HG02852 (cell line): ENCODE measurements at regions not wholly inside any gene's neighbourhood (a gene's known extent, or its start where the extent isn't known, plus 50 kb on each side); places are given as distances from the start of the nearest gene placed in this dataset.

Experiments
- ATAC-seq: cut with Tn5 transposase; IDR thresholded peaks from one replicate; pipeline ENCODE4 v1.9.1; 2021; ENCODE audit warnings: mild to moderate bottlenecking, moderate library complexity; ENCODE audit not compliant: unreplicated experiment

DNA sequence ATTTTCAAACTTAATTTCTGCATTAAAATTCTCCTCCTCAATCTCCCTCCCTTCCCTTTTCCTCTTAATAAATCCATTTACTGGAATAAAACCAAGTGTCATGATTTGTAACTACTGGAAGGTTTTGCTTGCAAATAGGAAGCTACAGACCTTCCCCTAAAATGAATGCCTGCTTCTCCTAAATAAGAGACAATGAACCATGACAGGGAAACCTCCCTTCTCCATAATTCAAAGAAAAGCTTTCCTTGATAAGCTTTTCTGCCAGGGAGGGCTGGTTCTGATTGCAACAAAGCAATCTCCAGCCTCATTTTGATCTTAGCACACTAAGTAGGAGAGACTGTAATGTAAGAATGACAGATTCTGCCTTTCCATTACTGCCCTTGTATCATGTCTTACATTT is 111.0 kb upstream of the CDH20 start:
- no peak for ATAC-seq

DNA sequence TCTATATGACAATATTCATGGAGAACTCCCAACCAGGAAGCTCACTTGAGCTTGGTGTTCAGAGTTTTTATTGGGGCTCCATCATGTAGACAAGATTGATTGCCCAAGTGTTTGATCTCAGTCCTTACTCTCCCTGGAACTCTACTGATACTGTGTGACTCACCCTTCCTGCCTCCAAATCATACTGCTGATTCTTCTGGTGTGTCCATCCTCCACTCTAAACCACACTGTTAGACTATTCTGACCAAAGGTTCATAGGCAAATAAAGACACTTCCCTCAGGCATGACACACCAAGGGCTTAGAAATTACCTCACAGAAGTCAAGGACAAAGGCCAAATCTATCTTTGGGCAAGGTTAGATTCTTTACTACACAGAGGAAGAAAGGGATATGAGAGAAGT is 107.9 kb upstream of the CDH20 start:
- ATAC-seq, result no peak

DNA sequence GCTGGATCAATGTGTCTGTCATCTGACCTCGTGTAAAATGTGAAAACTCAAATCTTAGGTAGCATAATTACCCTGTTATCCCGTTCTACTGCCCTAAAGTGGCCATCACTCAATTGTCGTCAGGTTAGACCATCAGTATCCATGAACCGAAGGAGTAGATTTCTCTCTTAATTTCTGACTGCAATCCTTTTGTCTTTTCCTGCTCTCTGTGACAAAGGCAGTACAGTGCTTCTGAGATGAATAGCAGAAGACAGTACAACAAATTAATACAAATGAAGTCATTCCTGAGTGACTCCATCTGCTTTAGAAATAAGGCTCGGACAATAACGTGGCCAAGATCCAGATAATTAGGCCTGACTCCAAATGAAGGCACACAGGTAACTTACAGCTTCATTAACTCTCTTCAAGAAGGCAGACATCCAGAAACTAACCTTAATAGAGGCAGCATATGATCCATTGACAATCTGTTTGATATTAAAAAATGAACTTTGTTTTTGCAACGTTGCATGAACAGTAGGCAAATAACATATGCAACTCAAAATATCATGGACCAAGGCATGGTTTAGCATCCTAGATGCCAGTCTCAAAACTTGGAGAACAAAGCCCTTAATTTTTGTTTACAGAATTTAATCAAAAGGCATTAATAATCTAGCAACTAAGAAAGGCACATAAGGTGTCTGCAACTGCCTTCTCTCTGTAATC is 96.7 kb upstream of the CDH20 start:
- ATAC-seq, result no peak

DNA sequence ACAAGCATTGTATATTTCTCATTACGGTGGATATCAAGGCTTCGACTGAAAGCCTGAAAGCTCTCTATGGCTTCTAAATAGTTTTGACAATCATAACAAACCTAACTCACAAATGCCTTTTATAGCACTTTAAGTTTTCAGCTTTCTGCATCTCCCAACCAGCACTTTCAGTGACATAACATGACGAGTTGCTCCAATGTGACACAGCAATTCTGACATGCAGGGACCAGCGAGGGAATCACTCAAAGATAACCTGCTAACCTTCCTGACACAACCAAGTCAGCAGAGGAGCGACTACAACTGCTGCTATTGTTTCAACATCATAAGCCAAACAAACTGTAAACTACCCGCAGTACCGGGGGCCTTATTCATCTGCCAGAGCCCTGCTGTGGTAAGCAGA is 95.7 kb upstream of the CDH20 start:
- ATAC-seq, result no peak

DNA sequence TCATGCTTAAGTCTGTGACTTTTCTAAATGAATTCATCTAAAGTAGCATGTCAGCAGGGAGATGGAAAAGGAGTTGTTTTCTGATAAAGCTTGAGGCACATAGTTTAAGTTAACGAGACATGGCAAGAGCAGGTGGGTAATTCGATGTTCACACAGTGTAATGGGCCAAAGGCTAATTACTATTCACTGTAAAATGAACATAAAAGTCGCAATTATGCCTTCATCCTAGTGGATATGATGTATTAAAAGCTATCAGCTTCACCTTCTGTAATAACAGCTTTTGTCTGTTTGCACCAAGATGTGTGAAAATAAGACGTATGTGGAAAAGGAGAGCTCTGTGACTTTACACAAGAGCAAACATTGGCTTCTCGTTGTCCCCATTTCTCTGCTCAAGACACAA is 94.2 kb upstream of the CDH20 start:
- no peak for ATAC-seq

DNA sequence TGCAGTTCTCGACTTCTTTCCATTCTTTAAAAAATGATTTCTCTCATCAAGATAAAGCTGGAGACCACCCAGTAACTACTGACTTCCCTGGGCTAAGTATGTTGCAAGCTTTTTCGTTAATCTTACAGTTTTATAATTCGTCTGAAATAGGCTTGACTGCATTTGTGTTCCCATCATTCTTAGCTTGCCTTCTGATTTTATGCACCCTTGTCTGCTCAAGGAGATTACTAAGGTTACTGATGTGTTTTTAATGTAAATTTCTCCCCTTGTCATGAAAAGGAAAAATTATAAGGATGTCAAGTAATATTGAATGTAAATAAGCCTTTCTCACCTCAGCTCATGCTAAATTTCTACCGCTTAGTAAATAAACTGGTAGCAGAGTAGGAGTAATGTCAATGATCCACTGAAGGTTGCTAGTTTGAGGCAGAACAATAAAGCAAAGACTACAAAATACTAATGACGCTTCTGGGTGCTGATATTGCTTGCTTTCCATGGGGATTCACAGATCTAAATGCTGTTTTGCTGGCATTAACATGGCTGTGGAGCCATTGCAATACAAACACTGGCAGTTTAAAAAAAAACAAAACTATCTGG is 91.9 kb upstream of the CDH20 start:
- no peak for ATAC-seq

DNA sequence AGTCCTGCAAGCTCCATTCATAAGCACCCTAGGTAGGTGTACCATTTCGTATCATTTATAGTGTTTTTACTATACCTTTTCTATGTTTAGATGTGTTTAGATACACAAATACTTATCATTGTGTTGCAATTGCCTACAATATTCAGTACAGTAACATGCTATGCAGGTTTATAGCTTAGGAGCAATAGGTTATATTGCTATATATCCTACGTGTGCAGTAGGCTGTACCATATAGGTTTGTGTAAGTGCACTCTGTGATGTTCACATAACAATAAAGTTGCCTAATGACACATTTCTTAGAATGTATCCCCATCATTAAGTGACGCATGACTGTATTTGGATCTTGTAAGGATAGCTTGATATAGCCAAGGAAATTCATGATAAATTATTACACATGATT is 88.6 kb upstream of the CDH20 start:
- no peak for ATAC-seq

DNA sequence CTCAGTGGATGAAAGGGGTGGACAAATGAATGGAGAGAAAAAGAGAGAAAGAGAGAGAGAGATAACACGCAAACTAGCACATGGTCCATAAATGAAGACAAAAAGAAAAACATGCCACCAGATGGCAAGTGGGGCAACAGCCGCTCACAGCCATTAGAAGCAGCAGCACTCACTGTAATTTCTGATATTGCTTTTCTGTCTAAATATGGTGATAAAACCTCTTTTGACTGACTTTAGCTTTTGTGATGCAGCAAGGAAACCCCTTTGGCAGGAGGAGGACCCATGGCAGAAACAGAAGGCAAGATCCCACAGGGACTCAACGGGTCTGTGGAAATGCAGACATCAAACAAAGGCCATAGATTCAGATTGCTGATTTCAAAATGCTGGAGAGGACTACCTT is 88.0 kb upstream of the CDH20 start:
- ATAC-seq, result no peak

DNA sequence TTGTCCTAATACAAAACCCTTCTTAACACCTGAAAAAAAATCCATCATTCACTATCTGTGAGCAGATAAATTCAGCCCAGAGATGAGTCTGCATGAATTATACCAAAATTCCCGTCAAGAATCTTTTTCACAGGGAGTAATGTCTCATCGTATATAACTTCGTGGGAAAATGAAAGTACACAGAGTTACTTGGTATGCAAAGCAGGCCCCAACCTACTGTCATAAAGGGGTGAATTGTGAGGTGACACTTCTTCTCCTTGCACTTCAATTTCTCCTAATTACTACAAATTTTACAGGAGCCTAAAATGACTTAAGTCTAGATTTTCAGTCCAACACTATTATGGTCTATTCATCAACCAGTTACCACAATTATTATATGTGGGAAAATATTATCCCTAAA is 84.6 kb upstream of the CDH20 start:
- no peak for ATAC-seq

DNA sequence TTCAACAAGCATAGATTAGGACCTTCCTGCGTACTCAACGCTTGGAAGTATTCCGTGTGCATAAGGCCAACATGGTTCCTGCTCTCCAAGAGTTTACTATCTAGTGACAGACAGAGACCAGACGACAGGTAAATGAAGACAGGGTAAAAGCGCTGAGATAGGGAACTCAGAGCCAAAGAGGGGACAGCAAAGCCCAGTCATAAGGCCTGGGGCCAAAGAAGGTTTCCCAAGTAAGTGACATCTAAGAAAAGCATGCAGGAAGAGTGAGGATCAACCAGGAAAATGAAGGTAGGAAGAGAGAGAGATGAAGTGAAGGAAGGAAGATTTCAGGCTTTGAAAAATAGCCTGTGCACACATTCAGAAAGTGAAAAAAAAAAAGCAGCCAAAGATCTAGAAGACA is 76.9 kb upstream of the CDH20 start:
- no peak for ATAC-seq

DNA sequence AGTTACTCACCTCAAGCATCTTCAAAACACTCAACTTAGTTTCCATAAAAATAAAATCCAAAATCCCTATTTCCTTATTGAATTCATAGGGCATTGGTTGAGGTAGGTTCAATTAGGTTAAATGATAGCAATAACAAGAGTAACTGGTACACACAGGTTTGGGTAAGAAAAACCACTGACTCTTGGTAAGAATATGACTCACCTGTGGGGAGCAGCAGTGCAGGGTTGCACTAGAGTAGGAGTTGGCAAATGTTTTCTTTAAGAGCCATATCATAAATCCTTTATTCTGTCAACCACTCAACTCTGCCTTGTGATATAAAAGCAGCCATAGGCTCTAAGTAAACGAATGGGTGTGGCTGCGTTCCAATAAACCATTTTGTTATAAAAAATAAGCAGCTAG is 71.4 kb upstream of the CDH20 start:
- no peak for ATAC-seq

DNA sequence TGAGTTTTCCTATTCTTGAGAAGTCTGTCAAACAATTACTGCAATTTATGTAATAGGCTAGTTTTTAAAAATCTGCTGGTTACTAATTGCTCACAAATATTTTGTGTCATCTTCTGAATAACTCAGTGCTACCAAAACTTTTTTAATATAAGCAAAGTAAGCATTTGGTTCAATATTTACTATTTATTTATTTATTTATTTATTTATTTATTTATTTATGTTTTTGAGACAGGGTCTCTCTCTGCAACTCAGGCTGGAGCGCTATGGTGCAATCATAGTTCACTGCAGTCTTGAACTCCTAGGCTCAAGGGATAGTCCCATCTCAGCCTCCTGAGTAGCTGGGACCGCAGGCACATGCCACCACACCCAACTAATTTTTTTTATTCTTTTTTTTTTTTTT is 60.4 kb upstream of the CDH20 start:
- no peak for ATAC-seq

DNA sequence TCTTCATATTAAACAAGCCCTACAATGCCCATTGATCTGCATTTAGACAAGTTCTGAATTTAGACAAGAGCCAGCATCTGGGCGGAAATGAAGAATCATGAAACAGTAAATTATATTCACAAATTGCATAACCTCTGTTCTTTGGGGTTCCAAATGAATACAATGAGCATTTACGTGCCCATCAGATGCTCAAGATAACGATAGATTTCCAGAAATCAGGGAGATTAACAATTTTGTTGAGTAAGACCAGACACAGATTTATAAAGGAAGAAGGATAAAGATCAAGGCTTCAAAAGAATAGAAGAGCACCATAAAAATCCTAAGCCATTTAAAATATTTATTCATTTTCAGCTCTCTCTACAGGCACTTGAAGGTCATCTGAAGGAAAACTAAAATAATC is 59.7 kb upstream of the CDH20 start:
- no peak for ATAC-seq

DNA sequence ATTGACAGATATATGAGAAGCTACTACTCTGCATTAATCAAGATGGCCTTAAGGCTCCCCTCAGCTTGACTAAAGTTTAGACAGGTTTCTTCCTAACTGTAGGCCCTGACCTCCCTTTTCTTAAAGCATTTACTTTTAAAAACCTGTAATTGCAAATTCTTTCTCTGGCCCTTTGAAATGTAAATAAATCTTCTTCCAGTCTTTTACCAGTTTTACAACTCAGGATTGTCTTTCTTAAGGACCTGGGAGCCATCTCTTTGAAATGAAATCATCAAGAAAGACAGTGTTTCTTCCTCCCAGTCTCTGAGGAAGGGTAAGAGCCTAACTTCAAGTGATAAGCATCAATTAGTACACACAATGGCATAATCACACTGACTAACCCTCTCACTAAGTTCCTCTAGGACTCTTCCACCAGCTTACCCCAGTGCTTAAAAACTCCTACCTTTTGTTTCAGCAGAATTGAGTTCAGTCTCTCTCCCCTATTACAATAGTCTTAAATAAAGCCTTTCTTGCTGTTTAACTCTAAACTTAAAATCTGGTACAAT is 58.7 kb upstream of the CDH20 start:
- ATAC-seq, result no peak

DNA sequence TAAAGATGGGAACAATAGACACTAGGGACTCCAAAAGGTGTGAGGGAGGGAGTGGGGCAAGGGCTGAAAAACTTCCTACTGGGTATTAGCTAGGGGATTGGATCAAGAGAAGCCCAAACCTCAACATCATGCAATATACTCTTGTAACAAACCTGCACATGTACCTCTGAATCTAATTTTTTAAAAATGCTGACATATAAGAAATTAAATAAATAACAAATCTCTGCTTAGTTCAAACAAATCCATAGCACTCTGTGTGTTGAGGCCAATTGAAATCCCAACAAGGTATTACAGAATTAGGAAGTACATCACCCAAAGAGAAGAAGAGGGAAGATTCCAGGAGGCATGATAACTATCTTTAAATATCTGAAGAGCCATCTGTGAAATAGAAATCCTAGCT is 55.4 kb upstream of the CDH20 start:
- no peak for ATAC-seq

DNA sequence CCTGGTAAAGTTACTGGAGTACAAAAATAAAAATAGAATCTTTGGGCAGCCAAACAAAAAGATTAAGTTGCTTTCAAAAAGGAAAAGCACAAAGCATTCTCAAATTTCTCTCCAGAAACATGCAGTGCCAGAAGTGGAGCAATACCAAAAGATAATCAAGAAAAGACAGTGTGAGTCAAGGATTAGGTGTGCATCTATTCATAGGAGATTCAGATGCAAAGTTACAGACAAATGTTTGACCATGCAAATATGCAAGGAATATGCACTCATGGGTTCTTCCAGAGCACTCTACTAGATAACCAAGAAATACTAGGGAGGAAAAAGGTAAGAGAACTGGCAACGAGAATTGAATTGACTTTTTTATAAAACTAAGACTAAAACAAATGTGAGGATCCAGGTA is 51.8 kb upstream of the CDH20 start:
- no peak for ATAC-seq

DNA sequence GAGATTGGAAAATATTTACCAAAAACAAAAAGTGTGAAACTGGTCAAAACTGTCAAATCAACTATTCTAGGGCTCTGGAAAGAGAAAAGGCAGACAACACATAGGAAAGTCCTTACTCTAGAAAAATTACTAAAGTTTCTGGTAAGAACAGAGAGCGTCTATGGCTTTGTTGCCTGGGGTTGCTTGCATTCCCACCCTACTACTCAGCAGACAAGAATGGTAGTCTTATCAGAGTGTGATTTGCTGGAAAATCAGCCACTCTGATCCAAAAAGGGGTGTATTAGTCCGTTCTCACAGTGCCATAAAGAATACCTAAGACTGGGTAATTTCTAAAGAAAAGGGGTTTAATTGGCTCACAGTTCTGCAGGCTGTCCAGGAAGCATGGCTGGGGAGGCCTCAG is 50.3 kb upstream of the CDH20 start:
- ATAC-seq, result no peak
